Heart right ventricle (tissue), 16 donors: ENCODE measurements at regions not wholly inside any gene's neighbourhood (a gene's known extent, or its start where the extent isn't known, plus 50 kb on each side); places are given as distances from the start of the nearest gene placed in this dataset.

Experiments
- ATAC-seq, 8 donors: fragments of 200-7000 bp; cut with Tn5 transposase; one replicate each; pipeline ENCODE4 v1.9.1; 2020; ENCODE audit warnings: mild to moderate bottlenecking in 8 of 8, moderate library complexity in 8 of 8, moderate number of reproducible peaks in 1 of 8
- DNase-seq, 2 donors: peaks; one replicate each; pipeline ENCODE4 v3.0.0-alpha.2; 2020
- H3K27ac ChIP-seq, 10 donors: fragments of 200-600 bp; sonication (generic) in 2 of 10; one replicate each; pipeline versions ENCODE4 v1.5.0 to v1.8.0; 2020 to 2022; ENCODE audit warnings: mild to moderate bottlenecking in 3 of 10
- H3K27me3 ChIP-seq, 7 donors: fragments of 200-600 bp; one replicate each; pipeline ENCODE4 v1.8.0; 2021 to 2022; ENCODE audit warnings: mild to moderate bottlenecking in 2 of 7
- H3K36me3 ChIP-seq, 9 donors: fragments of 200-600 bp; sonication (generic) in 1 of 9; one replicate each; pipeline versions ENCODE4 v1.5.0 to v1.8.0; 2020 to 2022; ENCODE audit warnings: mild to moderate bottlenecking in 2 of 9
- H3K4me1 ChIP-seq, 9 donors: fragments of 200-600 bp; sonication (generic) in 1 of 9; one replicate each; pipeline versions ENCODE4 v1.5.0 to v1.8.0; 2020 to 2022; ENCODE audit warnings: mild to moderate bottlenecking in 4 of 9
- H3K4me3 ChIP-seq, 10 donors: fragments of 200-600 bp; sonication (generic) in 2 of 10; one replicate each; pipeline versions ENCODE4 v1.5.0 to v1.8.0; 2020 to 2022; ENCODE audit warnings: mild to moderate bottlenecking in 7 of 10, moderate library complexity in 2 of 10
- H3K9me3 ChIP-seq, 11 donors: fragments of 200-600 bp in 10 of 11; sonication (generic) in 2 of 11; one replicate each; pipeline versions ENCODE4 v1.5.0 to v1.8.0; 2013 to 2022; ENCODE audit warnings: mild to moderate bottlenecking in 2 of 11, control low read depth in 1 of 11, moderate library complexity in 1 of 11
- CTCF ChIP-seq, 9 donors: fragments of 200-600 bp; sonication (generic) in 2 of 9; IDR thresholded peaks; one replicate each; pipeline versions ENCODE4 v1.5.0 to v1.8.0; 2021 to 2022; ENCODE audit warnings: antibody characterized with exemption in 9 of 9, mild to moderate bottlenecking in 5 of 9, moderate library complexity in 1 of 9
- WGBS, 2 donors: extraction: QIAGEN DNeasy Blood & Tissue Kit; methylation state at CpG; one replicate each; pipeline ENCODE4 v1.1.7; 2013; ENCODE audit warnings: inconsistent platforms in 1 of 2; 5-methylcytosine and 5-hydroxymethylcytosine counted together
- intact Hi-C, 10 donors: fragments of 100-400 bp; cut with DNase I; formaldehyde crosslinking; loops; one replicate each; pipeline versions ENCODE4 v1.11.1 to v1.14.2; 2022
- donor health status: Arrhythmogenic right ventricular cardiomyopathy.
- donor health status: ischemic (EF 13 %, LVEDD 7.1; RV severe dilation, severe dysfunction).
- donor health status: healthy with polysubstance abuse.
- donor health status: DM: no; HTN: yes; CAD: no.
- donor health status: DM: no; HTN: no; CAD: no.
- donor health status: ischemic (EF 25% LVEDD 6.9; RV normal size, moderate dysfunction).
- donor health status: ischemic (EF 25% LVEDD 5.7; RV mildly dilated, moderate dysfunction).
- donor health status: healthy.
- donor health status: DM: yes; HTN: yes; CAD: no.
- donor health status: Ischemic cardiomyopathy.
- donor health status: ischemic (EF 35%, LVEDD 5.7; RV mildly dilated, moderate dysfunction).
- donor health status: nonischemic (EF 11% LVEDD 7.7; RV severe dilation, severe dysfunction).
- donor health status: DM: yes; HTN: yes; CAD: no.
- donor health status: PGD.
- donor health status: ischemic (EF 29% LVEDD 5.4; RV normal size, mild dysfunction).
- donor health status: nonischemic (EF 23%, LVEDD 6.1; RV moderate dilation, normal function).

- no peak for ATAC-seq
- no peaks in the 10 kb centered on the region for H3K36me3 ChIP-seq
- H3K27me3 ChIP-seq = peaks cover 0 to 2% (median 0%) of the 10 kb centered on the region in 7 donors
- no peaks in the 10 kb centered on the region for H3K4me1 ChIP-seq
- no peaks in the 10 kb centered on the region for H3K9me3 ChIP-seq
- DNase-seq = no peak
- H3K27ac ChIP-seq = no peak overlapping the region
- intact Hi-C loops = no loop called here
- 84 to 87% methylated on average over 9 of the region's 9 CpGs for WGBS, 2 donors
- no peak overlapping the region for H3K4me3 ChIP-seq
- TF ChIP-seq CTCF (IDR thresholded peaks at IDR 0.05) = no peak
Observed at GRCh38 chr11:127607487-127608085, 607.0 kb upstream of the KIRREL3 start.

GRCh38 chr11:127601578-127601977, 601.0 kb upstream of the KIRREL3 start:
- no peak for ATAC-seq
- H3K27ac ChIP-seq = no peak overlapping the region
- H3K9me3 ChIP-seq = no peaks in the 10 kb centered on the region
- intact Hi-C loops = no loop called here
- H3K4me1 ChIP-seq = no peaks in the 10 kb centered on the region
- no peak for TF ChIP-seq CTCF (IDR thresholded peaks at IDR 0.05)
- peaks cover 0 to 2% (median 0%) of the 10 kb centered on the region in 7 donors for H3K27me3 ChIP-seq
- DNase-seq = no peak
- 72 to 73% methylated on average over 3 of the region's 3 CpGs for WGBS, 2 donors
- H3K4me3 ChIP-seq = no peak overlapping the region
- no peaks in the 10 kb centered on the region for H3K36me3 ChIP-seq

DNA sequence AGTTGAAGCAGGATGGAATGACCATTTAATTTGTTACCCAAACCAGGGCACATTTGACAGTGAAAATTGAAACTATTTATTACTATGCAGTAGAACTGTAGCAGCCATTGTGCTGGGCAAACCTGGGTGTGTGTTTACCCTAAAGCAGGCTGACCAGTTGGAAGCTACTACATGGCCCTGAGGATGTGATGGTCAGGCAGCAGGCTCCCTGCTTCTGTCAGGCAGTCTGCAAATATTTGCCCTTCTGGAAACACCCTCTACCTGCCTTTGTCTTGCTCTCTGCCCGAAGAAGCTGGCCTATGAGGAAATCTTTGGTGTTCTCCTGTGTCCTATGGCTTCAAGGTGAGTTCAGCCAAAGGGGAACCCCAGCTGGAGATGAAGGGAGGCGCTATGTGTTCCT, 600.1 kb upstream of the KIRREL3 start:
- whole genome bisulfite sequencing, 2 donors = 65 to 90% methylated on average over 2 of the region's 2 CpGs
- no peak overlapping the region for H3K27ac ChIP-seq

DNA sequence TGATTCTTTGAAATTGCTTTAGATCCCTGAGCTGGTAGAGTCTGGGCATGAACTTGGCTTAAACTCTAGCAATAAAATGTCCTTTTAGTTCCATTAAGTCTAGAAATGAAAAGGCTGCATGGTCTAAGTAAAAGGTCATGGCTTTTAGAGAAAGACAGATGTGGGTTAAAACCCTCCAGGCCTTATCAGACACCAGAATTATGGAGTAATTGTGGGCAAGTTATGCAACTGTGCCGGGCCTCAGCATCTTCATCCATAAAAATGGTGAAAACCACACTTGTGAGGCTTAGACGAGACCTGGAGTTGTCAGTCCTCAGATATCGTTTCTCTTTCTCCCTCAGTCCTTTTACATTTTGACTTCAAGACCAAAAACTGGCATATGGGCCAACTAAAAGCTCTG, 597.9 kb upstream of the KIRREL3 start:
- H3K27ac ChIP-seq = no peak overlapping the region
- no peak for TF ChIP-seq CTCF (IDR thresholded peaks at IDR 0.05)
- ATAC-seq (no peak), DNase-seq (no peak)
- no peaks in the 10 kb centered on the region for H3K36me3 ChIP-seq
- 73 to 83% methylated on average over 3 of the region's 3 CpGs for WGBS, 2 donors
- peaks cover 0 to under 1% (median 0%) of the 10 kb centered on the region in 7 donors for H3K27me3 ChIP-seq
- H3K4me1 ChIP-seq = no peaks in the 10 kb centered on the region
- intact Hi-C loops = loop anchor here in 1 of 10 donors (5.0 kb wide), 1 partner anchor 1984 kb away; no protein-coding TSS in a partner anchor
- no peak overlapping the region for H3K4me3 ChIP-seq
- H3K9me3 ChIP-seq = no peaks in the 10 kb centered on the region

More for the DNA sequence above, 600.1 kb upstream of the KIRREL3 start:
- Histone ChIP-seq H3K27me3 (peaks cover 0 to 2% (median 0%) of the 10 kb centered on the region in 7 donors), H3K4me1 (no peaks in the 10 kb centered on the region), H3K36me3 (no peaks in the 10 kb centered on the region), H3K9me3 (no peaks in the 10 kb centered on the region), H3K4me3 (no peak overlapping the region)
- DNase-seq (no peak), ATAC-seq (no peak)
- intact Hi-C loops = no loop called here
- TF ChIP-seq CTCF (IDR thresholded peaks at IDR 0.05) = no peak
